ENCODE measurements at regions not wholly inside any gene's neighbourhood (a gene's known extent, or its start where the extent isn't known, plus 50 kb on each side); places are given as distances from the start of the nearest gene placed in this dataset.

DNA sequence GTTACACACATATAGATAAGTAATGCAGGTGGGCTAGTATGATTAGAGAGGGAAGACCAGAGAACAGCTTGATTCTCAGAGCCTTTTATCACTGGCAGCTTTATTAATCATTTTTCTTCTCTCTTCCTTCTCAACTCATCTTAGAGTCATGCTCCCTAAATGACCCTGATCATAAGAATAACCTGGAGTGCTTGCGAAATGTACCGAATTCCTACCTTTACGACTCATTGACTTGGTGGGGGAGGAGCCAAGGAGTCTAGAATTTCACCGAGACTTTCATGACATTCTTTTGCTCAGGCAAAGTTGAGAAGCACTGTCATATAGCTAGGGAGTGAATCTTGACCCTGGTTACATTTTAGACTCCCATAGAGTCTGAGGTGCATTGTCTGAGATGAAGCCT is 298.9 kb upstream of the PUDP start:
- Histone ChIP-seq H3K9me3 (ENCODE audit: control insufficient read depth, low read depth, low read length) (no peaks in the 10 kb centered on the region), H3K4me3 (ENCODE audit: low read length) (no peak overlapping the region), H3K36me3 (ENCODE audit: control insufficient read depth, low read depth, low read length) (no peaks in the 10 kb centered on the region), H3K27ac (ENCODE audit: low read length) (no peak overlapping the region), H3K4me1 (ENCODE audit: control insufficient read depth, low read depth, low read length) (peaks cover 5% of the 10 kb centered on the region), H3K27me3 (ENCODE audit: control insufficient read depth, insufficient read depth, low read length) (peaks cover 33% of the 10 kb centered on the region), H3K9ac (ENCODE audit: low read length) (no peak overlapping the region)

DNA sequence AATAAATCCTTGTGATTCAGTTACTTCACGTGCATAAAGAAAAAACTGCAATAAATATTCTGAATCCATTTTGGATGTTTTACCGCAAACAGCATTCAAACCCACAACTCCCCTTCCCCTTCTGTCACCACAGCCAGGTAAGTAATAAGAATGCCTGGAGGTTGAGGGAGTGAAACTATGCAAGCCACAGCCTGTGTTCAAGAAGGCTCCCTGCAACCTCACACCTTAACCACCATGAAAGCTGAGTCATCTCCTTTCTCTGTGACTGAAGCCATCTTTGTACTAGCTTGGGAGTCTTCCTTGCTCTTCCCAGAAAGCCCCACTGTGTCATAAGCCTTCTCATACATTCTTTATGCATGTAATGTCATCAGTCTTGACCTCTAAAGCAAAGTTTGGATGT is 297.0 kb upstream of the PUDP start:
- Histone ChIP-seq H3K27ac (ENCODE audit: low read length) (no peak overlapping the region), H3K27me3 (ENCODE audit: control insufficient read depth, insufficient read depth, low read length) (peaks cover 22% of the 10 kb centered on the region), H3K4me3 (ENCODE audit: low read length) (no peak overlapping the region)

DNA sequence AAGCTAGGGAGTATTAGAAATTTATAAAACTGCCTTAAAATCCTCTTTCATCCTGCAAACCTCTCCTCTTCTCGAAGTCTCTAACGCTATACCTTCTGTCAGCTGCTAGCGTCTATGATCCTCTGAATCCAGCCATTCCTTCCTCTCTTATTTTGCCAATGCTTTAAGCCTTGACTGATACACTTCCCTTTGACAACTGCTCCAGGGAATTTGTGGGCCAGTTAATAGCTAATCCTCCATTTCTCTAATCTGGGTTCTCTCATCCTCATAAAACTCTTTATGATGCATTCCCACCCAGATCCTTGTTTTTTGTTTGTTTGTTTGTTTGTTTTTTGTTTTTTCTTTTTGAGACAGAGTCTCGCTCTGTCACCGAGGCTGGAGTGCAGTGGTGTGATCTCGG is 293.6 kb upstream of the PUDP start:
- Histone ChIP-seq H3K9me3 (ENCODE audit: control insufficient read depth, low read depth, low read length) (no peaks in the 10 kb centered on the region), H3K4me3 (ENCODE audit: low read length) (no peak overlapping the region), H3K27ac (ENCODE audit: low read length) (no peak overlapping the region), H3K9ac (ENCODE audit: low read length) (no peak overlapping the region), H3K27me3 (ENCODE audit: control insufficient read depth, insufficient read depth, low read length) (no peaks in the 10 kb centered on the region), H3K36me3 (ENCODE audit: control insufficient read depth, low read depth, low read length) (no peaks in the 10 kb centered on the region), H3K4me1 (ENCODE audit: control insufficient read depth, low read depth, low read length) (peaks cover 17% of the 10 kb centered on the region)

More for the DNA sequence above, 297.0 kb upstream of the PUDP start:
- Histone ChIP-seq H3K4me1 (ENCODE audit: control insufficient read depth, low read depth, low read length) (peaks cover 5% of the 10 kb centered on the region), H3K9me3 (ENCODE audit: control insufficient read depth, low read depth, low read length) (no peaks in the 10 kb centered on the region), H3K36me3 (ENCODE audit: control insufficient read depth, low read depth, low read length) (no peaks in the 10 kb centered on the region), H3K9ac (ENCODE audit: low read length) (no peak overlapping the region)

DNA sequence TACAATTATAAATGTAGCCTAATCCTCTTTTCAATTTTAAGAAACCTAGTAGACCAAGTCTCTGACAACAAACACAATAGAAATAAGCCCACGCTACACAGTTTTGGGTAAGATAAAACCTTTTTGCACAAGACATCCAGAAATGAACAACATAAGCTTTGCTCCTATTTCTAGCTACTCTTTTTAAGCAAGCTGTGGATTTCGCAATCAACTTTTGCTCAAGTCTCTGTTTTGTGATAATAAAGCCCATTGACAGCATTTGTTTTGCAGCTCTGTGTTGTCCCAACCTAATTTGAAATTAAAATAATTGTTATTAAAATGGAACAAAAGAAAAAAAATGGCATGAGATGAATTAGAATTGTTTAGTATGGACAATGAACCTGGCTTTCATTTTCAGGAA is 287.9 kb upstream of the PUDP start:
- no peaks in the 10 kb centered on the region for H3K27me3 ChIP-seq (ENCODE audit: control insufficient read depth, insufficient read depth, low read length)
- no peak overlapping the region for H3K27ac ChIP-seq (ENCODE audit: low read length)
- H3K9ac ChIP-seq (ENCODE audit: low read length): no peak overlapping the region
- no peak overlapping the region for H3K4me3 ChIP-seq (ENCODE audit: low read length)
- no peaks in the 10 kb centered on the region for H3K36me3 ChIP-seq (ENCODE audit: control insufficient read depth, low read depth, low read length)
- peaks cover 12% of the 10 kb centered on the region for H3K4me1 ChIP-seq (ENCODE audit: control insufficient read depth, low read depth, low read length)
- no peaks in the 10 kb centered on the region for H3K9me3 ChIP-seq (ENCODE audit: control insufficient read depth, low read depth, low read length)

DNA sequence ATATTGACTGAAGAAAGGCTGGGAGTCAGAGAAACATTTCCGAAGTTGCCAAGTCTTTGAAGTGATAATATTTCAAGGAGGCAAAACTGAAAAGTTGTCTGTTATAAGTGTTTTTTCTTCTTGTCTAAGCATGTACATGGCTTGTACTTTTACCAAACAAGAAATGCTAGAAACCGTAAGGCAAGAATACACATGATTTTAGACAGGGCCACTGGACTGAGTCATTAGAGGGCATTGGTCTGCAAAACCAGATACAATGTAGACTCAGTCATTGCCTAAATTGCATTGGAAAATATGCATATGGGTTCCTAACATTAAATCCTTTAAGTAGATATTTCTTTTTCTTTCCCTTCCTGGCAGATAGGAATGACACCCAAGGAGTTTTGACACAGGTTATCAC is 284.9 kb upstream of the PUDP start:
- no peaks in the 10 kb centered on the region for H3K27me3 ChIP-seq (ENCODE audit: control insufficient read depth, insufficient read depth, low read length)
- no peak overlapping the region for H3K27ac ChIP-seq (ENCODE audit: low read length)
- H3K9ac ChIP-seq (ENCODE audit: low read length): no peak overlapping the region
- peaks cover 6% of the 10 kb centered on the region for H3K4me1 ChIP-seq (ENCODE audit: control insufficient read depth, low read depth, low read length)
- H3K9me3 ChIP-seq (ENCODE audit: control insufficient read depth, low read depth, low read length): no peaks in the 10 kb centered on the region
- H3K36me3 ChIP-seq (ENCODE audit: control insufficient read depth, low read depth, low read length): no peaks in the 10 kb centered on the region
- H3K4me3 ChIP-seq (ENCODE audit: low read length): no peak overlapping the region

DNA sequence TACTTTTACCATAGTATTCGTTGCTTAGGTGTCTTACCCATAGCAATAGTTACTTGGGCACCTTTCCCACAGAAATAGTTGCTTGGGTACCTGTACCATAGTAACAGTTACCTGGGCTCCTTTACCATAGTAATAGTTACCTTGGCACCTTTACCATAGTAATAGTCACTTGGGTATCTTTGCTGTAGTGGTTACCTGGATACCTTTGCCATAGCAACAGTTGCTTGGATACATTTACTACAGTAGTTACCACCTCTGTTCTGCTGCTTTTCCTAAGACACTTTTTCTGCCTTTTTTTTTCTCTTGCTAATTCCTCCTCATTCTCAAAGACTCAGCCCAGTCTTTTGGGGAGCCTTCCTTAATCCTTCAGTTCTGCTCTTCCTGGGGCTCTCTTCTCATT is 272.8 kb upstream of the PUDP start:
- Histone ChIP-seq H3K4me1 (ENCODE audit: control insufficient read depth, low read depth, low read length) (no peaks in the 10 kb centered on the region), H3K9ac (ENCODE audit: low read length) (no peak overlapping the region), H3K4me3 (ENCODE audit: low read length) (no peak overlapping the region)

DNA sequence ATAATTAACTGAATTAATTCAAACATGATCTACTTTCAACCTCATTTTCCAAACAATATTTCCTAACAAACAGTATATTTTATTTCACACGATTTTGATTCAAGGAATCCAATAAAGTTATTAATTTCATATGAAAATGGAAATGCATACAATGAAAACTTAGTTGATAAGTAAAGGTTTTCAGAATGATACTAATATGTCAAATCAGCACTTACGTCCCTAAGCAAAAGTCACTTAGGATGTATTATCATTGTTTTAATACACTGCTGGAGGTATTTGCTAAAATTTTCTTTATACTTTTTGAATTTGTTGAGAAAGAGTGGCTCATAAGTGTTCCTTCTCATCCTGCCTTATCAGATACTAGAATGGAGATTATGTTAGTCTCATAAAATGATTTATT is 266.8 kb upstream of the PUDP start:
- no peaks in the 10 kb centered on the region for H3K27me3 ChIP-seq (ENCODE audit: control insufficient read depth, insufficient read depth, low read length)
- no peaks in the 10 kb centered on the region for H3K36me3 ChIP-seq (ENCODE audit: control insufficient read depth, low read depth, low read length)
- no peak overlapping the region for H3K4me3 ChIP-seq (ENCODE audit: low read length)
- H3K9ac ChIP-seq (ENCODE audit: low read length): no peak overlapping the region
- H3K4me1 ChIP-seq (ENCODE audit: control insufficient read depth, low read depth, low read length): no peaks in the 10 kb centered on the region
- no peaks in the 10 kb centered on the region for H3K9me3 ChIP-seq (ENCODE audit: control insufficient read depth, low read depth, low read length)
- no peak overlapping the region for H3K27ac ChIP-seq (ENCODE audit: low read length)

More for the DNA sequence above, 272.8 kb upstream of the PUDP start:
- Histone ChIP-seq H3K36me3 (ENCODE audit: control insufficient read depth, low read depth, low read length) (no peaks in the 10 kb centered on the region), H3K27me3 (ENCODE audit: control insufficient read depth, insufficient read depth, low read length) (no peaks in the 10 kb centered on the region), H3K27ac (ENCODE audit: low read length) (no peak overlapping the region), H3K9me3 (ENCODE audit: control insufficient read depth, low read depth, low read length) (no peaks in the 10 kb centered on the region)

DNA sequence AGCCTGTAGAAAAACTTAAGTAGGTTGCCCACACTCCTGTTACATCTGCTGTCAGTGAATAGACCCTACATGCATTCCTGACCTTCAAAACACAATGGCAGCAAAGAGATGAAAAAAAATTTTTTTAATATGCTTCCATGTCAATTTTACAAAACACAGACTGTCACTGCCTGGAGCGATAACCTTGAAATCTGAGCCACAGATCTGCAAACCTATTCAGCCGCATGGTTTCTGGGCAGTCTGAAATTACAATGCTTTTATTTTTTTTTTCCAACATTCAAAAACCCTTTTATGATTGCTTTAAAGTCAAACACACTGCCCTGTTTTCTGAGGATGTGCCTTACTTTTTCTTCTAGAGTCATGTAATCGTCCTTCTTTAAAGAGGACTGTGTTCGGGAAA is 264.9 kb upstream of the PUDP start:
- Histone ChIP-seq H3K9me3 (ENCODE audit: control insufficient read depth, low read depth, low read length) (no peaks in the 10 kb centered on the region), H3K27ac (ENCODE audit: low read length) (no peak overlapping the region), H3K9ac (ENCODE audit: low read length) (no peak overlapping the region), H3K36me3 (ENCODE audit: control insufficient read depth, low read depth, low read length) (no peaks in the 10 kb centered on the region), H3K4me1 (ENCODE audit: control insufficient read depth, low read depth, low read length) (no peaks in the 10 kb centered on the region), H3K4me3 (ENCODE audit: low read length) (no peak overlapping the region), H3K27me3 (ENCODE audit: control insufficient read depth, insufficient read depth, low read length) (no peaks in the 10 kb centered on the region)

DNA sequence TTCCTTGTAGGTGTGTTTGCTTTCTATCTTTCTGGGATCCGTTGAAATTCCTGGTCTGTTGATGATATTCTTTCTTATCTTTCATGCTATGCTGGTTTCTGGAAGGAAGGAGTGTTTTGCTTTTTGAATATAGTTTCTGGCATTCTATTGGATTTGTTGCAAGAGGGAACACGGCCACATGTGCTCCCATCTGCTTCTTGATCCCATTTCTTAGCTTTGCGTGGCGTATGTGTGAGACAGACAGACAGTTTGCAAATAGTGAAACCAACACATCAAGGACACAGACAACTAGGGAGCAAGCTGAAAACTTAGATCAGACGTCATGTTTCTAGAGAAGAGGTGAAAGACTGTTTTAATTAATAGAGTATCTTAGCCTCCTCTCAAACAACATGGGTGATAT is 261.9 kb upstream of the PUDP start:
- no peaks in the 10 kb centered on the region for H3K4me1 ChIP-seq (ENCODE audit: control insufficient read depth, low read depth, low read length)
- no peak overlapping the region for H3K4me3 ChIP-seq (ENCODE audit: low read length)
- H3K9me3 ChIP-seq (ENCODE audit: control insufficient read depth, low read depth, low read length): no peaks in the 10 kb centered on the region
- H3K36me3 ChIP-seq (ENCODE audit: control insufficient read depth, low read depth, low read length): no peaks in the 10 kb centered on the region
- no peak overlapping the region for H3K9ac ChIP-seq (ENCODE audit: low read length)
- H3K27me3 ChIP-seq (ENCODE audit: control insufficient read depth, insufficient read depth, low read length): no peaks in the 10 kb centered on the region
- no peak overlapping the region for H3K27ac ChIP-seq (ENCODE audit: low read length)

DNA sequence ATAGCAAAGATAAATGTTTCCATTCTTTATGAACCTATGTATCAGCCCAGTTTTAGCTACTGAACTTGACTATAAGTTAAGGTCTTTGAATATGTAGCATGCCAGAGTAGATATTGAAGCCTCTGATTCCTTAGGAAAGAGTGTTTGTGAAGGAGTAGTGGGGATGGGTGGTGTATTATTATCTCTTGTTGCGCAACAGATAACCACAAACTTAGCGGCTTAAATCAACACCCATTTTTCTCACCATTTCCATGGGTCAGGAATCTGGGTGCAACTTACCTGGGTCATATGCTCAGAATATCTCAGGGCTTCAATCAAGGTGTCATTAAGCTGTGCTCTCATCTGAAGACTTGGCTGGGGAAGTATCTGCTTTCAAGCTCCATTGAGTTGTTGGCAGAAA is 251.4 kb upstream of the PUDP start:
- no peaks in the 10 kb centered on the region for H3K9me3 ChIP-seq (ENCODE audit: control insufficient read depth, low read depth, low read length)
- no peak overlapping the region for H3K27ac ChIP-seq (ENCODE audit: low read length)
- H3K36me3 ChIP-seq (ENCODE audit: control insufficient read depth, low read depth, low read length): no peaks in the 10 kb centered on the region
- no peak overlapping the region for H3K4me3 ChIP-seq (ENCODE audit: low read length)
- no peaks in the 10 kb centered on the region for H3K4me1 ChIP-seq (ENCODE audit: control insufficient read depth, low read depth, low read length)
- no peaks in the 10 kb centered on the region for H3K27me3 ChIP-seq (ENCODE audit: control insufficient read depth, insufficient read depth, low read length)
- H3K9ac ChIP-seq (ENCODE audit: low read length): no peak overlapping the region

DNA sequence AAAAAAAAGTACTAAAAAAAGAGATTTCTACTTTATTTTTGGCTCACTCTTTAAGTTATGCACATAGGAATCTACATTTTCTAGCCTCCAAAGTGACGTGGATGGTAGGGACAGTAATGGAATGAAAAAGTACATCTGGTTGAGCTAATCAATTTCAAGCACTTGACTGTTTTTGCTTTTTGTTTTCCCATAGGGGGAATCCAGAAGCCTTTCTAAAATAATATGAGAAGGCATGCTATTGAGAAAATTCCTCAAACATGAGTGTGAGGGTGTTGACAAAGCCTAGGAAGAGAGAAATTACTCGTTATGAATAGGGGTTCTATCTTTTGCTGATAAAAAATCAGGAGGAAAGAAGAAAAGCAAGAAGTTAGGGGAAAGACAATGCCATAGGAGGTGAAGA is 242.5 kb upstream of the PUDP start:
- H3K9me3 ChIP-seq (ENCODE audit: control insufficient read depth, low read depth, low read length): no peaks in the 10 kb centered on the region
- no peaks in the 10 kb centered on the region for H3K36me3 ChIP-seq (ENCODE audit: control insufficient read depth, low read depth, low read length)
- no peak overlapping the region for H3K4me3 ChIP-seq (ENCODE audit: low read length)
- H3K27me3 ChIP-seq (ENCODE audit: control insufficient read depth, insufficient read depth, low read length): no peaks in the 10 kb centered on the region
- no peaks in the 10 kb centered on the region for H3K4me1 ChIP-seq (ENCODE audit: control insufficient read depth, low read depth, low read length)
- H3K27ac ChIP-seq (ENCODE audit: low read length): no peak overlapping the region
- H3K9ac ChIP-seq (ENCODE audit: low read length): no peak overlapping the region

DNA sequence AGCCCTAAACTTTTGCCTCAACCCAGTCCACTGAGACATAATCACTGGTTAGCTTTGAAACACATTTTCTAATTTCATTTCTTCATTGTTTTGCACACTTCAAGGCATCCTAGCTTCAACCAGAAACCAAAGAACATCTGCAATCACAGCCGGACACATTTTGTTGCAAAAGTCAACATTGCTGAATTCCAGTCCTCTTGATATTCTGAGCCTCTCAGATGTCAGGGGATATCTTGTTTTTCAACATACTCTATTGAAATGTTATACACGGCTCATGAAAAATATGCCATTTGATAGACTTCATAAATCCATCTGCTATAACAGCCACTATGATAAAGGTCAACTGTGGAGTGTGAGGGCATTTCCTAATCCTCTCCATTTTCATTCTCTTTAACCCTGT is 241.6 kb upstream of the PUDP start:
- H3K36me3 ChIP-seq (ENCODE audit: control insufficient read depth, low read depth, low read length): no peaks in the 10 kb centered on the region
- H3K9ac ChIP-seq (ENCODE audit: low read length): no peak overlapping the region
- no peak overlapping the region for H3K4me3 ChIP-seq (ENCODE audit: low read length)
- no peak overlapping the region for H3K27ac ChIP-seq (ENCODE audit: low read length)
- no peaks in the 10 kb centered on the region for H3K27me3 ChIP-seq (ENCODE audit: control insufficient read depth, insufficient read depth, low read length)
- H3K9me3 ChIP-seq (ENCODE audit: control insufficient read depth, low read depth, low read length): no peaks in the 10 kb centered on the region
- no peaks in the 10 kb centered on the region for H3K4me1 ChIP-seq (ENCODE audit: control insufficient read depth, low read depth, low read length)
